Erythroblast (primary cell): ENCODE measurements at regions not wholly inside any gene's neighbourhood (a gene's known extent, or its start where the extent isn't known, plus 50 kb on each side); places are given as distances from the start of the nearest gene placed in this dataset.

Source experiments
- DNase-seq, 2 experiments: peaks; one replicate each; lab custom pipeline; 2025; lab: John Stamatoyannopoulos, UW
- GATA1 ChIP-seq: IDR thresholded peaks from 2 replicates; pipeline ENCODE4 v1.6.1; 2011; ENCODE audit warnings: low read depth, mild to moderate bottlenecking, control low read depth, low read length, moderate library complexity
- POLR2A ChIP-seq: IDR thresholded peaks from 2 replicates; pipeline ENCODE4 v1.6.1; 2011; ENCODE audit warnings: mild to moderate bottlenecking, low read length

DNA sequence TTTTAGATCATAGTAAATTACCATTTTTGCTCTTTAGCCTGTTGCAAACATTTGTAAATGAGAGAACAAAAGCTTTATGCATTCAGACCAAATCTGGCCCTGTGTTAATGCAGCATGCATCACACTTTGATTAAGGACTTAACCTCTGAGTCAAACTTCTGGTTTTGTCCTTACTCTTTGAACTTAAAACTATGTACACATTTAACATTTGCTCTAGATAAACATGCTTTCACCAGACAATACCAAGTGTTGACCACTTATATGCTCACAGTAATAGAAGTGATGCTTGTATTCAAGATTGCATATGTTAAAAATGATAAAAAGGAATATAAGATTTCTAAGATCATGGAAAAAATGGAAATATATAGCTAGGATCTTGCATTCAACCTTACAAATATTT lies 1095.3 kb downstream of the ADGRL2 start:
- TF ChIP-seq GATA1 (no peak), POLR2A (no peak)
- no peak for DNase-seq

DNA sequence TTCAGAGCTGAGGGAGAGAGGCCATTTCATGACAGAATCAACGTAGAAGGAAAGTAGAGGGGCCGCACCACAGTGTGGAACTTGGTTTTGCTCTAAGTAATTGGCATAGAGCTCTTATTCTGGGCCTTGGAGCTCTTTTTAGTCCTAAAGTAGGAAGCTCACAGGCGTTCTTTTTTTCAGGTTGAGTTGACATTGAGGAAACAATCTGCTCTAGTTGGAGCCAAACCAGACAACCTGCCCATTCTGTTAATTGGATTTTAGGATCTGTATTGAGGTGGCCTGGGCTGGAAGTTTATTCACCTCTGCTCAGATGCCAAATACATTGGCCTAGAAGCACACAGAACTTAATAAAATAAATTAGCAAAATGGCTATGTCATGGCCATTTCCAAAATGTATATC lies 1093.9 kb downstream of the ADGRL2 start:
- no peak for DNase-seq
- TF ChIP-seq POLR2A: no peak
- no peak for TF ChIP-seq GATA1

- no peak for DNase-seq
- no peak for TF ChIP-seq POLR2A
- TF ChIP-seq GATA1: no peak
Observed at GRCh38 chr1:82893712-82894470, 1093.2 kb downstream of the ADGRL2 start.

DNA sequence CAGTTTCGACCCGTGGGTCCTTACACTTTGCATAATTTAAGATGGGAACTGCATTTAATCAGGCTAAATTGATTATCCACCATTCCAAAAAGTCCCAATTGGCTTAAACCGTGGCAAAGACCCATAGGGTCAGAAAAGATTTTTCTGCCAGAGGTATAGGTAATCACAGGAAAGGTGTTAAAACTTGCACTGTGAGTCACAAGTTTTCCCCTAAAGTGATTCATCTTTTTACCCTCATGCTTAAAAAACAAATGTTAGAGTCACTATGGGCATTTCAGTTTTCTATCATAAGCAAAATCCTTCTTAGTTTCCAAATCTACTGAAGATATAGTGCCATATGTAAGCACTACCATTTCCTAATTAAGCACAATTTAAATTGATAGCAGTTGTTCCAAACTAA lies 1079.8 kb downstream of the ADGRL2 start:
- TF ChIP-seq GATA1 (no peak), POLR2A (no peak)
- DNase-seq: no peak

GRCh38 chr1:82879701-82880305 lies 1079.1 kb downstream of the ADGRL2 start:
- TF ChIP-seq POLR2A (no peak), GATA1 (no peak)
- DNase-seq: no peak

- no peak for TF ChIP-seq POLR2A
- no peak for TF ChIP-seq GATA1
- DNase-seq: no peak
Observed at GRCh38 chr1:82875170-82875569, 1074.4 kb downstream of the ADGRL2 start.

DNA sequence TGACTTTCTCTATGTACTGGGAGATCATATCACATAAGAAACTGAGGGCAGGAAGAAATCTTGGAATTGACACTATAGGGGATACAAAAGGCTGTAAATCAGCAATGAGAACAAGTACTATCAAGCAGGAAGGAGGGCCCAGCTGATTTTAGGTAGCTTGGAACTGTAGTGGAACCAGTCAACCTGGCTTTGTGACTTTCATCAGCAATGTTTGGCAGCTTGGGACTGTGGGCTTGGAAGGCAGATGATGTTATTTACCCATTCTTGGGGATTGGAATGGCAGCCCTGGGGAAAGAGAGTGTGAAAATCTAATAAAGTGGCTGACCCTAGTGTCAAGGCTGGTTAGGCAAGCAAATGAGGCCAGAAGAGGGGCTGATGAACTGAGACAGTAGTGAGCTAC lies 1073.3 kb downstream of the ADGRL2 start:
- DNase-seq: no peak
- TF ChIP-seq GATA1 (no peak), POLR2A (no peak)

DNA sequence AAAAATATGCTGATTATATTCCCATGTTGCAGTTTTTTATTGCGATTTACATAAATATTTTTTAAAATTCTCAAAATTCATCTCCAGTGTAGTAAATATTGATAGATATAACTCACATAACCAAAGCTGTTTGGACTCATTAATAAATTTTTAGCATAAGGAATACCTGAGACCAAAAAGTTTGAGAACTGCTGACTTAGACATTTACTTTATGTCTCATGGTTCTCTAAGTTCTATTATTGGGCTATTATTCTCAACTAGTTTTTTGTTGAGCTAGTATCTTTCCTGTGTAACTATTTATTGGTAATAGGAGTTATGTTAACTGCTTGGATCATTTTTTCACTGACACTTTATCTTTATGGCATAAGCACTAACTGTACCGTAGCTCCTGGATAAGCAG lies 1069.6 kb downstream of the ADGRL2 start:
- no peak for TF ChIP-seq POLR2A
- TF ChIP-seq GATA1: no peak
- no peak for DNase-seq

- DNase-seq: no peak
- TF ChIP-seq POLR2A (no peak), GATA1 (no peak)
Observed at GRCh38 chr1:82867781-82868180, 1067.0 kb downstream of the ADGRL2 start.

DNA sequence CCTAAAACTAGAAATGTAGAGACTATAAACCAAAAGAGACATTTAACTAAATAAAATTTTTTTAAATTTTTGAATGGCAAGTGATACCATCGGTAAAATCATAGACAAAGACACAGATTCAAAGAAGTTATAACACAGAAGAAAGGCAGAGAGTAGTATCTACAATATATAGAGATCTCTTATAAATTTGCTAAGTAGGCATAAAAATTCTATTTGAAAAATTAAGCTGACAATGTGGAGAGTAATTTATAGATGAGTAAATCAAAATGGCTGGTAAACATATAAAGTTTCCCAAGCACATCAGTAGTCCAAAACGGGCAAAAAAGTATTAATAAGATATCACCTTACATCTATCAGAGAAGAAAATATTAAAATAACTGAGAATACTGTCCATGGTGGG lies 1061.0 kb downstream of the ADGRL2 start:
- TF ChIP-seq GATA1: no peak
- DNase-seq: no peak

DNA sequence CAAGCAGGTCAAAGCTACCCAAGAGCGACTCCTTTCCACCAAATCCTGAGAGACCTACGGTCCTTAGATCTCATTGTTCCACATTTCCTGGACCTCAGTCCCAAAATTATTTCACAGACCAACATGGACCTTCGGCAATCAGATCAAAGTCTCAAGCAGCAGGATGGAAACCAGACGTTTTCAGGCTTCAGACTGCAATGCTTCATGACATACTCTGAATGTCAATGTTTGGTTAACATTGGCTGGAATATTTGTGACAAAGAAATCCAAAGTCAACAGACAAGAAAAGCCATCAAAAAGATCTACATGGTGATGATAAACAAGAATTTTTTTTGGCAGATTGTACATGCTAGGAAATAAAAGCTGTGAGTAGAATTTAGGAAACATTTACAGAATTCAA lies 1057.3 kb downstream of the ADGRL2 start:
- no peak for DNase-seq
- TF ChIP-seq GATA1 (no peak), POLR2A (no peak)

GRCh38 chr1:82849460-82849859 lies 1048.7 kb downstream of the ADGRL2 start:
- TF ChIP-seq POLR2A: no peak
- TF ChIP-seq GATA1: no peak
- DNase-seq: no peak

- TF ChIP-seq GATA1: no peak
- no peak for TF ChIP-seq POLR2A
- DNase-seq: no peak
Observed at GRCh38 chr1:82848043-82848442, 1047.3 kb downstream of the ADGRL2 start.

GRCh38 chr1:82845866-82846265 lies 1045.1 kb downstream of the ADGRL2 start:
- TF ChIP-seq GATA1: no peak
- no peak for TF ChIP-seq POLR2A
- DNase-seq: no peak

- DNase-seq: no peak
- no peak for TF ChIP-seq POLR2A
- TF ChIP-seq GATA1: no peak
Observed at GRCh38 chr1:82844911-82845827, 1044.4 kb downstream of the ADGRL2 start.
